GM18519 (cell line): ENCODE measurements at regions not wholly inside any gene's neighbourhood (a gene's known extent, or its start where the extent isn't known, plus 50 kb on each side); places are given as distances from the start of the nearest gene placed in this dataset.
"Not testable (repeated sequence)": the region's sequence is repeated elsewhere in the genome, so short reads cannot be mapped to it uniquely, and the experiment has no call there.

Source experiments
- ATAC-seq: cut with Tn5 transposase; IDR thresholded peaks from one replicate; pipeline ENCODE4 v1.9.1; 2021; ENCODE audit warnings: mild to moderate bottlenecking, moderate library complexity; ENCODE audit not compliant: unreplicated experiment, low FRiP score

GRCh38 chr15:75100679-75101078, 77.3 kb downstream of the PPCDC start:
- ATAC-seq, result no peak

- peak; percentile 38 for ATAC-seq
Observed at GRCh38 chr15:75104804-75105557, 81.6 kb downstream of the PPCDC start.

- no peak for ATAC-seq
Observed at GRCh38 chr15:75107516-75107907, 84.1 kb downstream of the PPCDC start.

- no peak for ATAC-seq
Observed at GRCh38 chr15:75107908-75108838, 84.8 kb downstream of the PPCDC start.

- ATAC-seq, result no peak
Observed at GRCh38 chr15:75109021-75109735, 85.8 kb downstream of the PPCDC start.

- no peak for ATAC-seq
Observed at GRCh38 chr15:75109736-75110130, 86.3 kb downstream of the PPCDC start.

- ATAC-seq, result no peak
Observed at GRCh38 chr15:75112278-75112847, 89.0 kb downstream of the PPCDC start.

GRCh38 chr15:75112848-75113492, 88.7 kb upstream of the C15orf39 start:
- ATAC-seq, result no peak

- no peak for ATAC-seq
Observed at GRCh38 chr15:75114327-75114726, 87.4 kb upstream of the C15orf39 start.

- ATAC-seq, result no peak
Observed at GRCh38 chr15:75114796-75115195, 86.9 kb upstream of the C15orf39 start.

GRCh38 chr15:75115411-75115913, 86.2 kb upstream of the C15orf39 start:
- not testable (repeated sequence) for ATAC-seq

- ATAC-seq, result not testable (repeated sequence)
Observed at GRCh38 chr15:75116143-75116542, 85.5 kb upstream of the C15orf39 start.

- ATAC-seq, result no peak
Observed at GRCh38 chr15:75117993-75118392, 83.7 kb upstream of the C15orf39 start.

- ATAC-seq, result not testable (repeated sequence)
Observed at GRCh38 chr15:75119312-75119711, 82.4 kb upstream of the C15orf39 start.

- no peak for ATAC-seq
Observed at GRCh38 chr15:75121491-75121890, 80.2 kb upstream of the C15orf39 start.

GRCh38 chr15:75123395-75123794, 78.3 kb upstream of the C15orf39 start:
- ATAC-seq, result no peak

- ATAC-seq, result not testable (repeated sequence)
Observed at GRCh38 chr15:75124278-75124677, 77.4 kb upstream of the C15orf39 start.

- no peak for ATAC-seq
Observed at GRCh38 chr15:75125935-75126334, 75.7 kb upstream of the C15orf39 start.

GRCh38 chr15:75126864-75127580, 74.7 kb upstream of the C15orf39 start:
- no peak for ATAC-seq
